ENCODE measurements at regions not wholly inside any gene's neighbourhood (a gene's known extent, or its start where the extent isn't known, plus 50 kb on each side); places are given as distances from the start of the nearest gene placed in this dataset.

GRCh38 chr3:11089931-11090330 is 64.4 kb upstream of the HRH1 start:
- DNase-seq, result no peak

GRCh38 chr3:11090551-11090950 is 63.7 kb upstream of the HRH1 start:
- no peak for DNase-seq

GRCh38 chr3:11091088-11091590 is 63.2 kb upstream of the HRH1 start:
- DNase-seq, result no peak

- DNase-seq, result no peak
Measured at GRCh38 chr3:11091791-11092190, 62.5 kb upstream of the HRH1 start.

- DNase-seq, result no peak
Measured at GRCh38 chr3:11093823-11094340, 60.4 kb upstream of the HRH1 start.

GRCh38 chr3:11095932-11096265 is 58.4 kb upstream of the HRH1 start:
- DNase-seq, result no peak

- peak; percentile 85 for DNase-seq
Measured at GRCh38 chr3:11096266-11097139, 57.8 kb upstream of the HRH1 start.

GRCh38 chr3:11099306-11099705 is 55.0 kb upstream of the HRH1 start:
- DNase-seq, result no peak
